ENCODE measurements at regions not wholly inside any gene's neighbourhood (a gene's known extent, or its start where the extent isn't known, plus 50 kb on each side); places are given as distances from the start of the nearest gene placed in this dataset.
"Not testable (repeated sequence)": the region's sequence is repeated elsewhere in the genome, so short reads cannot be mapped to it uniquely, and the experiment has no call there.

DNA sequence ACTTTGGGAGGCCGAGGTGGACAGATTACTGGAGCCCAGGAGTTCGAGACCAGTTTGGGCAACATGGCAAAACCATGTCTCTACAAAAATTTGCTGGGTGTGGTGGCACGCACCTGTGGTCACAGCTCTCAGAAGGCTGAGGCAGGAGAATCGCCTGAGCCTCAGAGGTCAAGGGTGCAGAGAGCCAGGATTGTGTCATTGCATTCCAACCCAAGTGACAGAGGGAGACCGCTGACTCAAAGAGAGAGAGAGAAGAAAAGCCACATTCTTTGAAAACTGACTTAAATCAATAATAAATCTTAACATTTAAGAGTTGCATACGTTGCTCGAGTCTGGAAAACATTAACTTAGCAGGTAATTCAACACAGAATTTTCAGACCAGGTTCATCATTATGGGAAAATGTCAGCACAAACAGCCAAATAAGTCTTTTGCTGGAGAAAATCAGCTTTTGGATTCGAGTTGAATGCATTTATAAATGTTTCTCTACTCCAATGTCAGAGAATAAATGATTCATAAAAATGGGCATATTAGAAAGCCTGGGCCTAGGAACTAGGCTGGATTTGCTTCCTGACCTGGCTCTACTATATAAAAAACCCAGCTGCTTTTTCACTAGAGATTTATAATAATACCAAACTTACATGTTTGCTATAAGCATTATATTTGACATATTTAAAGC is 68.3 kb upstream of the RBPJ start:
- intact Hi-C loops (cut with micrococcal nuclease): loop anchor here (5.0 kb wide), 1 partner anchor 35 kb away; no protein-coding TSS in a partner anchor
- Mint-ChIP-seq H3K9me3 (no peaks in the 10 kb centered on the region), H3K36me3 (ENCODE audit: low read depth) (no peaks in the 10 kb centered on the region), H3K4me1 (ENCODE audit: low read depth) (peaks cover 6% of the 10 kb centered on the region), H3K27me3 (ENCODE audit: low read depth) (no peaks in the 10 kb centered on the region), H3K27ac (peak overlapping the region; percentile 42), H3K4me3 (ENCODE audit: low read depth) (no peak overlapping the region)
- DNase-seq (ENCODE audit: low spot score): no peak

DNA sequence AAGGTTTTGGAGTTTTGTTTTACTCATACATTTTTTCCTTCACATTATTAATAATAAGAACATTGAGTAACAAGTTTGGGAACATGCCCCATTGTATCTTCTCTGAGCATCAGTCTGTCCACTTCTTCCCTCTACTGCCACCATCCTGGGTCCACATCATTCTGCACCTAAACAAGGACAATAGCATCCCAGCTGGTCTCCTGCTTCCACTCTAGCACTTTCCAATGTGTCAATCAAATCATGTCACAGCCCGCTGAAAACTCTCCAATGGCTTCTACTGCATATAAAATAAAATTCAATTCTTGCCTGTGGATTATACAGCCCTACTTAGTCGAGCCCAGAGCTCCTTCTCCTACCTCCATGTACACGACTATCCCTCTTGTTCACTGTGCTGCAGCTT is 66.8 kb upstream of the RBPJ start:
- no peaks in the 10 kb centered on the region for H3K27me3 Mint-ChIP-seq (ENCODE audit: low read depth)
- intact Hi-C loops (cut with micrococcal nuclease): loop anchor here (5.0 kb wide), 1 partner anchor 33 kb away; no protein-coding TSS in a partner anchor
- H3K27ac Mint-ChIP-seq: no peak overlapping the region

DNA sequence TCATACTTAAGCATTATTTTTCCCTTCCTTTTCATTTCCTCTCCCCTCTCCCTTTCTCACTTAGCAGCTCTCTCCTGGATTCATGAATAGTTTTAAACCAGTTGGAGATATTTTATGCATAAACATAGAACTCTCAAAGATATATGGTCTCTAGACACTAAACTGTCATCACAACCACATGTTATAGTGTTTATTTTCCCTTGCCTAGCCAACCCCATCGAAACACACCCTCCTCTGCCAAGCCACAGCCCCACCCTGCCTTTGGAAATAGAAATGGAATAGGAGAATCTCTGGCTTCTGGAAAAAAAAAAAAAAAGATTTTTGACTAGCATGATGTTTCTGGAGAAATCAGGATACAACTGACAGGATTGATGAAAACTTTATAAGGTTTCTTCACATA is 64.8 kb upstream of the RBPJ start:
- intact Hi-C loops (cut with micrococcal nuclease): no loop called here
- H3K4me1 Mint-ChIP-seq (ENCODE audit: low read depth): peaks cover 10% of the 10 kb centered on the region
- H3K9me3 Mint-ChIP-seq: no peaks in the 10 kb centered on the region
- H3K36me3 Mint-ChIP-seq (ENCODE audit: low read depth): no peaks in the 10 kb centered on the region
- H3K27me3 Mint-ChIP-seq (ENCODE audit: low read depth): no peaks in the 10 kb centered on the region
- H3K4me3 Mint-ChIP-seq (ENCODE audit: low read depth): no peak overlapping the region
- H3K27ac Mint-ChIP-seq: no peak overlapping the region
- no peak for DNase-seq (ENCODE audit: low spot score)

More for the DNA sequence above, 66.8 kb upstream of the RBPJ start:
- H3K4me1 Mint-ChIP-seq (ENCODE audit: low read depth): peaks cover 10% of the 10 kb centered on the region
- no peak overlapping the region for H3K4me3 Mint-ChIP-seq (ENCODE audit: low read depth)
- H3K36me3 Mint-ChIP-seq (ENCODE audit: low read depth): no peaks in the 10 kb centered on the region
- H3K9me3 Mint-ChIP-seq: no peaks in the 10 kb centered on the region
- no peak for DNase-seq (ENCODE audit: low spot score)

DNA sequence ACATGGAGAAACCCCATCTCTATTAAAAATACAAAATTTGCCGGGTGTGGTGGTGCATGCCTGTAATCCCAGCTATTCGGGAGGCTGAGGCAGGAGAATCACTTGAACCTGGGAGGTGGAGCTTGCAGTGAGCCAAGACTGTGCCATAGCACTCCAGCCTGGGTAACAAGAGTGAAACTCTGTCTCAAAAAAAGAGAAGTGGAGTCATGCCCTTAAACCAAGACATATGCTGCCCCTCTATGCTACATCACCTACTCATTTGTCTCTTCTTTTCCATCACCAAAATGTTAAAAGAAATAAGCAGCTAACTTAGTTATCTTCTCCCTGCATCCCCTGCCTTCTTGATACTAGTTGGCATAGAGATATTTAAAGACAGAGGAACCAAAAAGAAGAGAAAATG is 63.4 kb upstream of the RBPJ start:
- H3K36me3 Mint-ChIP-seq (ENCODE audit: low read depth); H3K27me3 Mint-ChIP-seq (ENCODE audit: low read depth); intact Hi-C loops (cut with micrococcal nuclease); H3K4me1 Mint-ChIP-seq (ENCODE audit: low read depth); H3K9me3 Mint-ChIP-seq; DNase-seq (ENCODE audit: low spot score); H3K27ac Mint-ChIP-seq; H3K4me3 Mint-ChIP-seq (ENCODE audit: low read depth): not testable (repeated sequence)

DNA sequence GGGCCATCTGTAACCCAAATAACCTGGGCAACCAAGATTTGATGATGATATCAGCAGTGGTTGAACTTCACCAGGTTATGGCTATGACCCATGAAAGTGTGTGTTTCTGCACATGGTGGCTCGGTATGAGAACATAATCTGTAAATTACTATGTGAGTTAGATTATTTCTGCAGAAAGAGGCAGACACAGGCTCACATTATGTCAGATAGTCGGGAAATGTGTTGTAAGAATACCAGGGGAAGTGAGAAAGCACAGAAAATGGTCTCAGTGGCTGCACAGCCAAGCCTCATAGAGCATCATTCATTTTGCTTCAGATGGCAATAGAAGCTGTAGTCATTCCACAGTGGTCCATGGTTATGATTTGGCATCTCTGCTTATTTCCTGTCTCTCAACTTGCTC is 63.0 kb upstream of the RBPJ start:
- H3K27ac Mint-ChIP-seq: no peak overlapping the region
- H3K9me3 Mint-ChIP-seq: no peaks in the 10 kb centered on the region
- H3K4me1 Mint-ChIP-seq (ENCODE audit: low read depth): peaks cover 4% of the 10 kb centered on the region
- intact Hi-C loops (cut with micrococcal nuclease): no loop called here
- no peaks in the 10 kb centered on the region for H3K36me3 Mint-ChIP-seq (ENCODE audit: low read depth)
- DNase-seq (ENCODE audit: low spot score): no peak
- no peak overlapping the region for H3K4me3 Mint-ChIP-seq (ENCODE audit: low read depth)
- H3K27me3 Mint-ChIP-seq (ENCODE audit: low read depth): no peaks in the 10 kb centered on the region

DNA sequence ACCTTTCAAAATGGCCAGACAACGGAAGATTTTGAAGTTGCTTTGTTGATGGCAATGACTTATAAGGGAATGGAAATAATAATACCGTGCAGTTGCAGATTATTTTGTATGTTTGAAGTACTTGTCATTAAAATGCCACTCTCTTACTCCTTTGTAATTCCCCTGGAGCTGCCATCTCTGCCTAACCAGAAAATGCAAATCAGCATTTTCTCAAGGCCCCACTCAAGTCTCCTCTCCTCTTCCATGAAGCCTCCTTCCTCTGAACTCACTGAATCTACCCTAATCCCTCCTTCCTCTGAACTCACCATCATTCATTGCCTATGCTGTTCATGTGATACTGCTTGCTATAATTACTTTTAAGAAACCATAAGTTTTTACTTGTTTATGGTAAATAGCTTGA is 60.2 kb upstream of the RBPJ start:
- Mint-ChIP-seq H3K4me3 (ENCODE audit: low read depth) (no peak overlapping the region), H3K36me3 (ENCODE audit: low read depth) (no peaks in the 10 kb centered on the region), H3K27me3 (ENCODE audit: low read depth) (no peaks in the 10 kb centered on the region), H3K4me1 (ENCODE audit: low read depth) (peaks cover 4% of the 10 kb centered on the region), H3K9me3 (no peaks in the 10 kb centered on the region), H3K27ac (no peak overlapping the region)
- no peak for DNase-seq (ENCODE audit: low spot score)
- intact Hi-C loops (cut with micrococcal nuclease): no loop called here

DNA sequence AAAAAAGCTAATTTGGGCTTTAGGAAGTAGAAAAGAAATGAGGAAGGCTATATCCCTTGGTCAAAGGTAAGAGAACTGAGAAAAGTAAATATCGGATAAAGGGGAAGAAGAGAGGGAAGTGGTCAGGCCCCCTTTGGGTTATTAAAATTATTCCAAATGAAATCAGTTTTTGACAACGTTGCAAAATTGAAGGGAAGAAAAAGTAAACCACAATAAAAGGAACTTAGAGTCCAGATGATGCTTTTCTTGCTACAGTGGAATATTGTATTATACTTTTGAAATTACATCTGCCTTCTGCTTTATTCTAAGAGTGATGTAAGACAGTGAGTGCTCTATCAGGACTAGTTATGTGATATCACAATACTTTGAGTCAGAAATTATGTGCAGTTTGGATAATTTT is 59.4 kb upstream of the RBPJ start:
- Mint-ChIP-seq H3K4me3 (ENCODE audit: low read depth) (no peak overlapping the region), H3K9me3 (no peaks in the 10 kb centered on the region), H3K27ac (no peak overlapping the region), H3K36me3 (ENCODE audit: low read depth) (no peaks in the 10 kb centered on the region), H3K27me3 (ENCODE audit: low read depth) (no peaks in the 10 kb centered on the region), H3K4me1 (ENCODE audit: low read depth) (peaks cover 4% of the 10 kb centered on the region)
- intact Hi-C loops (cut with micrococcal nuclease): no loop called here
- no peak for DNase-seq (ENCODE audit: low spot score)

DNA sequence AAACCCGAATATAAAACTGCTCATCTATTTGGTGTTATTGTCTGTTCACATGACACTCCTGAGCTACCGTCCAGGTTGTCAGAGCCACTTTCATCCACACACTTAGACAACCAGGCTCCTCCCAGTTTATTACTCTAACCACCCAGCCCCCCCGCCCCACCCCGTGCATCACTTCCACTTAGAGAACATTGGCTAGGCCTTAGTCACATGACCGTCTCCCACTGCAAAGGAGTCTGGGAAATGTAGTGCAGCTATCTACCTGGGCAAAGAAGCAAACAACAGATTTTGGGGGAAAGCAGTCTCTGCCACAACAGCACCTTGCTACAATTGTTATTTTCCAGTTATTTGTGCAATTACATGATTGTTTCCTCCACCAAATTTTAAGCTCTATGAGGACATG is 57.6 kb upstream of the RBPJ start:
- Mint-ChIP-seq H3K27ac (no peak overlapping the region), H3K4me1 (ENCODE audit: low read depth) (peaks cover 10% of the 10 kb centered on the region), H3K4me3 (ENCODE audit: low read depth) (no peak overlapping the region), H3K27me3 (ENCODE audit: low read depth) (no peaks in the 10 kb centered on the region), H3K36me3 (ENCODE audit: low read depth) (no peaks in the 10 kb centered on the region), H3K9me3 (no peaks in the 10 kb centered on the region)
- DNase-seq (ENCODE audit: low spot score): no peak
- intact Hi-C loops (cut with micrococcal nuclease): no loop called here

DNA sequence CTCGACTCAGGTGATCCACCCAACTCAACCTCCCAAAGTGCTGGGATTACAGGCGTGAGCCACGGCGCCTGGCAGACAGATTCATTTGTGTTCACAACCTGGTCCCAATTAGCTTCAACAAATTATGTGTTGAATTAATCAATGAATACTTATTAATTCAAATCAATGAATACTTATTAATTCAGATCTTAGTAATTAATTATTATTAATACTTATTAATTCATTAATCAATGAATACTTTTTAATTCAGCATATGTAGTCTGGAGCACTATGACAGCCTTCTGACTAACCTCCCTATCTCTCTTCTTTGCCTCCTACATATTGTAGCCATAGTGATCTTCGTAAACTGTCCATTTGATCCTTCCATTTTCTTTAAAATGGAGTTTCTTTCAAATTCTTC is 56.7 kb upstream of the RBPJ start:
- no peak for DNase-seq (ENCODE audit: low spot score)
- no peaks in the 10 kb centered on the region for H3K36me3 Mint-ChIP-seq (ENCODE audit: low read depth)
- H3K4me1 Mint-ChIP-seq (ENCODE audit: low read depth): peaks cover 18% of the 10 kb centered on the region
- no peak overlapping the region for H3K4me3 Mint-ChIP-seq (ENCODE audit: low read depth)
- no peak overlapping the region for H3K27ac Mint-ChIP-seq
- no peaks in the 10 kb centered on the region for H3K9me3 Mint-ChIP-seq
- no peaks in the 10 kb centered on the region for H3K27me3 Mint-ChIP-seq (ENCODE audit: low read depth)
- intact Hi-C loops (cut with micrococcal nuclease): no loop called here

DNA sequence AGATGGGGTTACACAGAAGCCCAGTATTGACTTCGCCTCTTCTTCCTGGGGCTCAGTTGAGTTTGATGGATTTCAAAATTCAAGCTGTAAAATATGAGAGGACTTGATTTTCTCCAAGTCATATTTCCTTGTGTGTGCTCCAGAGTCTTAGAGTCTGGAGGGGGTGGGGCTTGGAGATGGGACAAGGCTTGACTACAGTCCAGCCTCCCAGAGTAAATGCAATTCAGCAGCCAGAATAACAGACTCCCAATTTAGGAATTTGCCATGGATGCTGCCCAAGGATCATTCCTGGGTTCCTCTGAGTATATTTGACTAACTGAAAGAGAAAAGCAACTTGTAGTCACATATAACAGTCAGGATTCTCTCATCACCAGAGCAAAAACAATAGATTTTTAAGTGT is 53.7 kb upstream of the RBPJ start:
- Mint-ChIP-seq H3K4me1 (ENCODE audit: low read depth) (peaks cover 25% of the 10 kb centered on the region), H3K27me3 (ENCODE audit: low read depth) (no peaks in the 10 kb centered on the region), H3K36me3 (ENCODE audit: low read depth) (no peaks in the 10 kb centered on the region), H3K4me3 (ENCODE audit: low read depth) (no peak overlapping the region), H3K9me3 (peaks cover 3% of the 10 kb centered on the region), H3K27ac (no peak overlapping the region)
- intact Hi-C loops (cut with micrococcal nuclease): no loop called here
- no peak for DNase-seq (ENCODE audit: low spot score)

DNA sequence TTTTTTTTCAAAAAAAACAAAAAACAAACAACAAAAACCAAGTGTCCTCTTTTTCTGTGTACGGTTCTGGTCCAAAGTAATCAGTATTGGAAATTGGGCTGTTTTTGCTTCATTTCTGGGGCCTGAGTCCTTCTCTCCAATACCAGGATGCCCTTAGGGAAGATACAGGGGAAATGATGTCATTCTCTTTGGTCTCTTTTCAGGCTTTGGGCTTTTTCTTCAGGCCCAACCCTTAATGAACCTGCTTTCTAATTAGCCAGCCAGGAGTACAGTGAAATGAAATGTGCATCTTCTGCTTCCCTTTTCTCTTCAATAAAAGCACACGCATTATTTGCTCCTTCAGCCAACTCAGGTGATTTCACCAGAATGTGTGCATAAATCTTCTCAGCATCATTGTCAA is 52.6 kb upstream of the RBPJ start:
- no peak for DNase-seq (ENCODE audit: low spot score)
- Mint-ChIP-seq H3K36me3 (ENCODE audit: low read depth) (no peaks in the 10 kb centered on the region), H3K4me3 (ENCODE audit: low read depth) (no peak overlapping the region), H3K9me3 (peaks cover 4% of the 10 kb centered on the region), H3K27me3 (ENCODE audit: low read depth) (no peaks in the 10 kb centered on the region), H3K4me1 (ENCODE audit: low read depth) (peaks cover 33% of the 10 kb centered on the region), H3K27ac (no peak overlapping the region)
- intact Hi-C loops (cut with micrococcal nuclease): no loop called here

DNA sequence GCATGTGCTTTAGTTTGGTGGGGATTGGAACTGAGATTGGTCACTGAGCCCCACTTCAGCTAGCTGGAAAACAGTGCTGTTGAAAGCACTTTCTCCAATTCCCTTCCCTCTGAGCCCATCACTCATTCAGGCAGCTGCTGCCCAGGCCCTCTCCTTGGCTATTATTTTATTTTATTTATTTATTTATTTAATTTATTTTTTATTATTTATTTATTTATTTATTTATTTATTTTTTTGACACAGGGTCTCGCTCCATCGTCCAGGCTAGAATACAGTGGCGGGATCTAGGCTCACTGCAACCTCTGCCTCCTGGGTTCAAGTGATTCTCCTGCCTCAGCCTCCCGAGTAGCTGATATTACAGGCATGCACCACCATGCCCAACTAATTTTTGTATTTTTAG is 51.8 kb upstream of the RBPJ start:
- Mint-ChIP-seq H3K9me3 (peaks cover 4% of the 10 kb centered on the region), H3K27me3 (ENCODE audit: low read depth) (no peaks in the 10 kb centered on the region)
- intact Hi-C loops (cut with micrococcal nuclease): no loop called here

More for the DNA sequence above, 51.8 kb upstream of the RBPJ start:
- H3K4me1 Mint-ChIP-seq (ENCODE audit: low read depth): peaks cover 41% of the 10 kb centered on the region
- DNase-seq (ENCODE audit: low spot score): no peak
- H3K36me3 Mint-ChIP-seq (ENCODE audit: low read depth): no peaks in the 10 kb centered on the region
- H3K4me3 Mint-ChIP-seq (ENCODE audit: low read depth): no peak overlapping the region
- H3K27ac Mint-ChIP-seq: no peak overlapping the region
